ENCODE measurements at regions not wholly inside any gene's neighbourhood (a gene's known extent, or its start where the extent isn't known, plus 50 kb on each side); places are given as distances from the start of the nearest gene placed in this dataset.
"Not testable (repeated sequence)": the region's sequence is repeated elsewhere in the genome, so short reads cannot be mapped to it uniquely, and the experiment has no call there.

DNA sequence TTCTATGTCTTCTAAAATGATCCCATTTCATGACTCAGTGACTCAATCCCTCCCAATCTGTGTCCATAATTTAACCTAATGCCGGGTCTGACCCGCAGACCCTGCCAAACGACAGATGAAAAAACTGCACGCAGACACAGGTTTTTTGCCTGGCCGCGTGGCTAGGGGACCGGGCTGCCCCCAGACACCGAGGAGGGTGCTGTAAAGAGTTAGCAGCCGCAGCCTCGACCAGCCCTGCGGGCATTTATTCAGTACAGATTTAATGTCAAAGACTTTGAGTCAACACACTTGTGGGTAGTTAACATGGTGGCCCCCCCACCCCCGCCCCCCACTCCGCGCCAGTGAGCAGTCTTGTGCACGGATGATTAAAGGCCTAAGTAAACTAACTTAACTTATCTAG, 1324.7 kb downstream of the GATA3 start:
- H3K9me3 ChIP-seq (ENCODE audit: insufficient read depth, low read length) = no peaks in the 10 kb centered on the region
- no peak overlapping the region for H3K9ac ChIP-seq (ENCODE audit: insufficient read length, low read depth)
- TF ChIP-seq YY1 (IDR thresholded peaks at IDR 0.05; ENCODE audit: insufficient read depth, insufficient read length) = no peak
- TF ChIP-seq SUZ12 (IDR thresholded peaks at IDR 0.05; ENCODE audit: extremely low read depth, insufficient read depth, insufficient read length) = no peak
- TF ChIP-seq ZNF274 (IDR thresholded peaks at IDR 0.05; ENCODE audit: low read depth, low read length) = no peak

DNA sequence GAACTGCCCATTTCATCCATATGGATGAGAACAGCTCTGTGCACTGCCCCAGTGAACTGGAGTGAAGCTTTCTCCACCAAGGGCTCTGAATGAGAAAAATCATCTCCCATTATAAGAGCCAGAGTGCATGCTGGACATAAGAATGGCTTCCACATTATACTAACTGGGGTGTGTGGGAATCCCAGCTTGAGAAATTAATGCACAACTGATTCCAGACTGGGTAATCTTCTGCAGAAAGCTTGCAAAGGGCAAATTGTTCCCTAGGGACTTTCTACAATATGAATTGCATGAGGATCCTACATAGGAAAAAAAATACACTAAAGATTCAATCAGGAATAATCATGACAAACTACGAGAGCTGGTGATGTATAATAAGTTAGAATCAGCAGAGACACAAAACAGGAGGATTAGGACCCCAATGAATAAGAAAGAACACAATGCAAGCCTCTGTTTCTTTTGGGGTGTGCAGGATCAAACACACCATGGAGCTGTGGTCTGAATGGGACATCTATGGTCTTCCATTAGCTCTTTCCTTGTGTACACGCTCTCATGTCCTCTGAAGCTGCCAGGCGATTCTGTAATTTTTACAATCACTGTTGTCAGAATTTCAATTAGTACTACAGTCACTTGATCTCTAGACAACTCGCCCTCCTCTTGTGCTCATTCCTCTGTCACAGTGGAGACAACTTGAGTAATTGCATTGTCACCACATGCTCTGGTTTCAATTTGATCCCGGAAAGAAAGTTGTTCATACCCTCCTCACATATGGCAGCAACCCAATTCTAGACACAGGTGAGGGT, 1327.4 kb downstream of the GATA3 start:
- Histone ChIP-seq H3K27me3 (ENCODE audit: insufficient read depth, insufficient read length) (no peaks in the 10 kb centered on the region), H3K9ac (ENCODE audit: insufficient read length, low read depth) (no peak overlapping the region), H3K4me3 (ENCODE audit: insufficient read length, low read depth) (no peak overlapping the region), H3K9me3 (ENCODE audit: insufficient read depth, low read length) (no peaks in the 10 kb centered on the region), H3K4me1 (ENCODE audit: insufficient read depth, insufficient read length) (no peaks in the 10 kb centered on the region), H3K36me3 (ENCODE audit: insufficient read depth, insufficient read length, low read length) (no peaks in the 10 kb centered on the region)
- TF ChIP-seq YY1 (IDR thresholded peaks at IDR 0.05; ENCODE audit: insufficient read depth, insufficient read length) = no peak
- no peak for TF ChIP-seq ZNF274 (IDR thresholded peaks at IDR 0.05; ENCODE audit: low read depth, low read length)
- TF ChIP-seq SUZ12 (IDR thresholded peaks at IDR 0.05; ENCODE audit: extremely low read depth, insufficient read depth, insufficient read length) = no peak
- no peak for DNase-seq (ENCODE audit: low read depth, low spot score)

More for the DNA sequence above, 1324.7 kb downstream of the GATA3 start:
- Histone ChIP-seq H3K4me3 (ENCODE audit: insufficient read length, low read depth) (no peak overlapping the region), H3K4me1 (ENCODE audit: insufficient read depth, insufficient read length) (no peaks in the 10 kb centered on the region), H3K27me3 (ENCODE audit: insufficient read depth, insufficient read length) (no peaks in the 10 kb centered on the region), H3K36me3 (ENCODE audit: insufficient read depth, insufficient read length, low read length) (no peaks in the 10 kb centered on the region)
- DNase-seq (ENCODE audit: low read depth, low spot score) = no peak

DNA sequence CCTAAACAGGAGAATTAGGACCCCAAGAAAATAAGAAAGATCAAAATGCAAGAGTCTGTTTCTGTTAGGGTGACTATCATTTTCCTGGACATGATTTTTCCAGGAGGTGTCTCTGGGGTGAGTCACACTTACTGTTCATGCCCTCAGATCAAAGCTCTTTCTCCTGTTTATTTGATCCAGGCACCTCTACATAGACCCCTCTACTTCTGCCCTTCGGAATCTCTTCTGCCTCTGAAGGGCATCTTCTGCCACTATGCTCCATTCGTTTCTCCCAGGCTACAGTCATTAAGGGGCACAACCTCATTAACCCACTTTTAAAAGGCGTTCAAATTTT, 1328.0 kb downstream of the GATA3 start:
- Histone ChIP-seq H3K4me3 (ENCODE audit: insufficient read length, low read depth) (no peak overlapping the region), H3K36me3 (ENCODE audit: insufficient read depth, insufficient read length, low read length) (no peaks in the 10 kb centered on the region), H3K27me3 (ENCODE audit: insufficient read depth, insufficient read length) (no peaks in the 10 kb centered on the region), H3K4me1 (ENCODE audit: insufficient read depth, insufficient read length) (no peaks in the 10 kb centered on the region), H3K9me3 (ENCODE audit: insufficient read depth, low read length) (no peaks in the 10 kb centered on the region), H3K9ac (ENCODE audit: insufficient read length, low read depth) (no peak overlapping the region)
- DNase-seq (ENCODE audit: low read depth, low spot score) = no peak
- TF ChIP-seq YY1 (IDR thresholded peaks at IDR 0.05; ENCODE audit: insufficient read depth, insufficient read length) (no peak), ZNF274 (IDR thresholded peaks at IDR 0.05; ENCODE audit: low read depth, low read length) (no peak), SUZ12 (IDR thresholded peaks at IDR 0.05; ENCODE audit: extremely low read depth, insufficient read depth, insufficient read length) (no peak)

DNA sequence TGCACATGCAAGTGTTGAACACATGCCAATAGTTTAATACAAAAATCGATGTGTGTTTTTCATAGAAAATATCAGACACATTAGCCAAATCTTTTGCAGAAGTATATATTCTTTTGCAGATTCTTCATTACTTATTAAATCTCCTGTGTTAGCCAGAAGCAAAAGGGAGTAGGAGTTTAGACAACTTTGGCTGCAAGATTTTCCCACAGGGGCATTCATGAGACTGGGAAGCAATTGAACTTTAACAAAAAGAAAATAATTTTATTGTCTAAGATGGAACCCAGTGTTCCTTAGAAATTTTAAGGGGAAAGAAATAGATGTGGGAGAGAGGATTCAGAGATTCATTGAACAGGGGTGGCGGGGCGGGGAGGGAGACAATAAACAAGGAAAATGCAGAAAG, 1336.0 kb downstream of the GATA3 start:
- TF ChIP-seq ZNF274 (IDR thresholded peaks at IDR 0.05; ENCODE audit: low read depth, low read length) = no peak
- no peak for TF ChIP-seq SUZ12 (IDR thresholded peaks at IDR 0.05; ENCODE audit: extremely low read depth, insufficient read depth, insufficient read length)
- TF ChIP-seq YY1 (IDR thresholded peaks at IDR 0.05; ENCODE audit: insufficient read depth, insufficient read length) = no peak
- Histone ChIP-seq H3K4me1 (ENCODE audit: insufficient read depth, insufficient read length) (no peaks in the 10 kb centered on the region), H3K36me3 (ENCODE audit: insufficient read depth, insufficient read length, low read length) (no peaks in the 10 kb centered on the region)

DNA sequence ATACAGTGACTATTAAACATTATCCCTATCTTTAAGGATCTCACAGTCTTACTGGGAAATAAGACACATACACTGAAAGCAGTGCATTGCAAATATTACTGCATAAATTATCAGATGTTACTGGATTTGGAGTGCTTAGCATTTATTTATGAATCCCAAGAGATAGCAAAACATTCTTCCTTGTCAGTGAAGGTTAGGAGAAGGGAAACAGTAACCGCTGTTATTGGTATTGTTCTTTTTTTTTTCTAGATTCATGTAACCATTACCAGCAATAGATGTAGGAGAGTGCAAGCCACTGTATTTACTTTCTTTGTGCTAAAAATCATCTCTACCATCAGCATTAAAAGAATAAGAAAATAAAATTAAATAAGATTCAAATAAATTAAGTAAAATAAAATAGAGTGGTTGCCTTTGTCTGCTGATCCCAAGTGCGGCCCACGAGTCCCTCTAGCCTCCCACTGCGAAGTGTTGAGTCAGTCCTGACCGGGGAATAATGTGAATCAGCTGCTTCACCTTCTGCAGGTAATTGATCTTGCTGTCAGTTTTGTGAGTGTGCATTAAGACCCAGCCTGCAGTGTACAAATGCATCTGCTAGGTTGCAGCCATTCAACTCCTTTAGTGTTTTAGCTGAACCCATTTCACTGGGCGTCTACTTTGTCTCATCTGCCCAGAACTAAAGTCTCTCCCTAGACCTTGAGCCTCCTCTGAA, 1344.9 kb downstream of the GATA3 start:
- Histone ChIP-seq H3K9me3 (ENCODE audit: insufficient read depth, low read length) (no peaks in the 10 kb centered on the region), H3K4me1 (ENCODE audit: insufficient read depth, insufficient read length) (no peaks in the 10 kb centered on the region), H3K9ac (ENCODE audit: insufficient read length, low read depth) (no peak overlapping the region), H3K27me3 (ENCODE audit: insufficient read depth, insufficient read length) (no peaks in the 10 kb centered on the region), H3K4me3 (ENCODE audit: insufficient read length, low read depth) (no peak overlapping the region), H3K36me3 (ENCODE audit: insufficient read depth, insufficient read length, low read length) (no peaks in the 10 kb centered on the region)
- TF ChIP-seq YY1 (IDR thresholded peaks at IDR 0.05; ENCODE audit: insufficient read depth, insufficient read length) = no peak
- no peak for TF ChIP-seq SUZ12 (IDR thresholded peaks at IDR 0.05; ENCODE audit: extremely low read depth, insufficient read depth, insufficient read length)
- no peak for TF ChIP-seq ZNF274 (IDR thresholded peaks at IDR 0.05; ENCODE audit: low read depth, low read length)
- no peak for DNase-seq (ENCODE audit: low read depth, low spot score)

More for the DNA sequence above, 1336.0 kb downstream of the GATA3 start:
- no peak for DNase-seq (ENCODE audit: low read depth, low spot score)
- H3K4me3 ChIP-seq (ENCODE audit: insufficient read length, low read depth) = no peak overlapping the region
- H3K9ac ChIP-seq (ENCODE audit: insufficient read length, low read depth) = no peak overlapping the region
- no peaks in the 10 kb centered on the region for H3K9me3 ChIP-seq (ENCODE audit: insufficient read depth, low read length)
- no peaks in the 10 kb centered on the region for H3K27me3 ChIP-seq (ENCODE audit: insufficient read depth, insufficient read length)

DNA sequence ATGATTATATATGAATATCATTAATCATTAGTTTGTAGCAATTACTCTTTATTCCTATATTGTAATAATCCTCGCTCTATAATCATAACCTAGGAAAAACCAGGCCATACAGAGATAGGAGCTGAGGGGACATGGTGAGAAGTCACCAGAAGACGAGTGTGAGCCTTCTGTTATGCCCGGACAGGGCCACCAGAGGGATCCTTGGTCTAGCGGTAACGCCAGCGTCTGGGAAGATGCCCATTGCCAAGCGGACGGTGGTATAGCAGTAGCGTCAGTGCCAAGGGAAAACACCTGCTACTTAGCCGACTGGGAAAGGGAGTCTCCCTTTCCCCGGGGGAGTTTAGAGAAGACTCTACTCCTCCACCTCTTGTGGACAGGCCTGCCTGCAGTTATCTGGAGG, 1347.6 kb downstream of the GATA3 start:
- DNase-seq (ENCODE audit: low read depth, low spot score); H3K9me3 ChIP-seq (ENCODE audit: insufficient read depth, low read length): not testable (repeated sequence)

DNA sequence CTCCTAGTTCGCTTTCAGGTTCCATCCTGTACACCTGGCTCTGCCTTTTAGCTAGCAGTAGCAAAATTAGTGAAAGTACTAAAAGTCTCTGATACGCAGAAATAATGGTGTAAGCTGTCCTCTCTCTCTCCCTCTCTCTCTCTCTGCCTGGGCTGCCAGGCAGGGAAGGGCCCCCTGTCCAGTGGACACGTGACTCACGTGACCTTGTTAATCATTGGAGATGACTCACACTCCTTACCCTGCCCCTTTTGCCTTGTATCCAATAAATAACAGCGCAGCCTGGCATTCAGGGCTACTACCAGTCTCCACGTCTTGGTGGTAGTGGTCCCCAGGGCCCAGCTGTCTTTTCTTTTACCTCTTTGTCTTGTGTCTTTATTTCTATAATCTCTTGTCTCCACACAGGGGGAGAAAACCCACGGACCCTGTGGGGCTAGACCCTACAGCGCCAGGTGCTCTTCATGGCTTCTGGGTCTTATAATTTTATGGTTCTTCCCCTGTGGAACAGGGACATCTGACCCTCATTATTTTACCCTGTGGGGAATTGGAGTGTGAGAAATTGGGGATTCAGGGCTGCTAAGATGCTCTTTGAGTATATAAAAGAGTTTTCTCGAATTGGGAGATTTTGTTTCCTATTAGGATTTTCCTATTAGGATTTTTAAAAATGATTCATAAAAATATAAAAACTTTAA, 1348.2 kb downstream of the GATA3 start:
- DNase-seq (ENCODE audit: low read depth, low spot score); H3K4me1 ChIP-seq (ENCODE audit: insufficient read depth, insufficient read length); H3K9me3 ChIP-seq (ENCODE audit: insufficient read depth, low read length); H3K9ac ChIP-seq (ENCODE audit: insufficient read length, low read depth); H3K36me3 ChIP-seq (ENCODE audit: insufficient read depth, insufficient read length, low read length); H3K4me3 ChIP-seq (ENCODE audit: insufficient read length, low read depth); H3K27me3 ChIP-seq (ENCODE audit: insufficient read depth, insufficient read length): not testable (repeated sequence)

More for the DNA sequence above, 1347.6 kb downstream of the GATA3 start:
- not testable (repeated sequence) for H3K9ac ChIP-seq (ENCODE audit: insufficient read length, low read depth); H3K27me3 ChIP-seq (ENCODE audit: insufficient read depth, insufficient read length); H3K36me3 ChIP-seq (ENCODE audit: insufficient read depth, insufficient read length, low read length); H3K4me3 ChIP-seq (ENCODE audit: insufficient read length, low read depth); H3K4me1 ChIP-seq (ENCODE audit: insufficient read depth, insufficient read length)

DNA sequence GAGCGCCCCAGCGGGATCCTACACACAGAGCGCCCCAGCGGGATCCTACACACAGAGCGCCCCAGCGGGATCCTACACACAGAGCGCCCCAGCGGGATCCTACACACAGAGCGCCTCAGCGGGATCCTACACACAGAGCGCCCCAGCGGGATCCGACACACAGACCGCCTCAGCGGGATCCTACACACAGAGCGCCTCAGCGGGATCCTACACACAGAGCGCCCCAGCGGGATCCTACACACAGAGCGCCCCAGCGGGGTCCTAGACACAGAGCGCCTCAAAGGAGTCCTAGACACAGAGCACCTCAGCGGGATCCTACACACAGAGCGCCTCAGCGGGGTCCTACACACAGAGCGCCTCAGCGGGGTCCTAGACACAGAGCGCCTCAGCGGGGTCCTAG, 1352.7 kb downstream of the GATA3 start:
- not testable (repeated sequence) for H3K4me1 ChIP-seq (ENCODE audit: insufficient read depth, insufficient read length); H3K9ac ChIP-seq (ENCODE audit: insufficient read length, low read depth); H3K9me3 ChIP-seq (ENCODE audit: insufficient read depth, low read length); H3K4me3 ChIP-seq (ENCODE audit: insufficient read length, low read depth); H3K27me3 ChIP-seq (ENCODE audit: insufficient read depth, insufficient read length); DNase-seq (ENCODE audit: low read depth, low spot score); H3K36me3 ChIP-seq (ENCODE audit: insufficient read depth, insufficient read length, low read length)
